Thoracic aorta (tissue), 2 donors: ENCODE measurements at regions not wholly inside any gene's neighbourhood (a gene's known extent, or its start where the extent isn't known, plus 50 kb on each side); places are given as distances from the start of the nearest gene placed in this dataset.

ENCODE experiments used
- ATAC-seq: fragments of 150-250 bp; one replicate; pipeline ENCODE4 v1.8.0; 2017; ENCODE audit warnings: low read depth; ENCODE audit not compliant: insufficient number of reproducible peaks, low FRiP score
- DNase-seq: peaks from one replicate; pipeline ENCODE4 v3.0.0-alpha.2; 2020; ENCODE audit warnings: low spot score
- H3K27ac ChIP-seq, 2 donors: fragments of 200-600 bp; sonication (generic); 1 replicate in 1 of 2; 2 replicates in 1 of 2; pipeline ENCODE4 v1.5.1; 2016; ENCODE audit warnings: mild to moderate bottlenecking in 2 of 2, moderate library complexity in 2 of 2
- H3K27me3 ChIP-seq: fragments of 200-600 bp; sonication (generic); replicated peaks from 2 replicates; pipeline ENCODE4 v1.6.0; 2016; ENCODE audit warnings: mild to moderate bottlenecking; ENCODE audit not compliant: insufficient read depth
- H3K36me3 ChIP-seq: fragments of 200-600 bp; sonication (generic); one replicate; pipeline ENCODE4 v1.5.1; 2016
- H3K4me1 ChIP-seq, 2 donors: fragments of 200-600 bp; sonication (generic); 1 replicate in 1 of 2; 2 replicates in 1 of 2; pipeline versions ENCODE4 v1.5.1 to v1.6.0; 2016; ENCODE audit warnings: low read depth in 2 of 2, mild to moderate bottlenecking in 1 of 2; ENCODE audit not compliant: control insufficient read depth in 1 of 2
- H3K4me3 ChIP-seq: fragments of 200-600 bp; sonication (generic); 2 replicates; pipeline ENCODE4 v1.5.1; 2016; ENCODE audit warnings: mild to moderate bottlenecking
- H3K9me3 ChIP-seq: fragments of 200-600 bp; sonication (generic); 2 replicates; pipeline ENCODE4 v1.5.1; 2016
- CTCF ChIP-seq: fragments of 200-600 bp; sonication (generic); IDR thresholded peaks from one replicate; pipeline ENCODE4 v1.5.1; 2019; ENCODE audit warnings: antibody characterized with exemption

- Histone ChIP-seq H3K27ac (no peak overlapping the region), H3K27me3 (no peaks in the 10 kb centered on the region), H3K4me3 (no peak overlapping the region), H3K36me3 (no peaks in the 10 kb centered on the region), H3K9me3 (no peaks in the 10 kb centered on the region), H3K4me1 (no peaks in the 10 kb centered on the region)
- no peak for TF ChIP-seq CTCF
- DNase-seq (no peak), ATAC-seq (no peak)
These were observed 142.2 kb upstream of the PWP1 start for GRCh38 chr12:107543416-107543815.

- ATAC-seq: no peak
- no peaks in the 10 kb centered on the region for H3K27me3 ChIP-seq
- no peak overlapping the region for H3K4me3 ChIP-seq
- TF ChIP-seq CTCF: no peak
- no peaks in the 10 kb centered on the region for H3K4me1 ChIP-seq
- no peak for DNase-seq
- H3K36me3 ChIP-seq: no peaks in the 10 kb centered on the region
- H3K9me3 ChIP-seq: no peaks in the 10 kb centered on the region
- H3K27ac ChIP-seq: no peak overlapping the region
These were observed 141.8 kb upstream of the PWP1 start for GRCh38 chr12:107543841-107544240.

- Histone ChIP-seq H3K27ac (no peak overlapping the region), H3K4me3 (no peak overlapping the region), H3K9me3 (no peaks in the 10 kb centered on the region), H3K27me3 (no peaks in the 10 kb centered on the region), H3K4me1 (no peaks in the 10 kb centered on the region), H3K36me3 (no peaks in the 10 kb centered on the region)
- no peak for TF ChIP-seq CTCF
- DNase-seq (no peak), ATAC-seq (no peak)
These were observed 140.7 kb upstream of the PWP1 start for GRCh38 chr12:107544937-107545336.

GRCh38 chr12:107545737-107546353 lies 139.8 kb upstream of the PWP1 start:
- Histone ChIP-seq H3K27ac (no peak overlapping the region), H3K36me3 (no peaks in the 10 kb centered on the region), H3K27me3 (no peaks in the 10 kb centered on the region), H3K4me3 (no peak overlapping the region), H3K9me3 (no peaks in the 10 kb centered on the region), H3K4me1 (no peaks in the 10 kb centered on the region)
- no peak for DNase-seq
- ATAC-seq: no peak
- no peak for TF ChIP-seq CTCF

GRCh38 chr12:107547389-107547788 lies 138.2 kb upstream of the PWP1 start:
- Histone ChIP-seq H3K4me1 (no peaks in the 10 kb centered on the region), H3K27me3 (no peaks in the 10 kb centered on the region), H3K4me3 (no peak overlapping the region), H3K36me3 (no peaks in the 10 kb centered on the region), H3K9me3 (no peaks in the 10 kb centered on the region), H3K27ac (no peak overlapping the region)
- TF ChIP-seq CTCF: no peak
- DNase-seq (no peak), ATAC-seq (no peak)
